Limb (tissue), 2 donors: ENCODE measurements at regions not wholly inside any gene's neighbourhood (a gene's known extent, or its start where the extent isn't known, plus 50 kb on each side); places are given as distances from the start of the nearest gene placed in this dataset.
A peak's percentile ranks its signal among the peaks of the same experiment; 100 is the strongest.

Experiments
- DNase-seq, 2 donors: peaks; one replicate each; pipeline ENCODE4 v3.0.0-alpha.2; 2016; ENCODE audit errors: extremely low spot score in 2 of 2

DNA sequence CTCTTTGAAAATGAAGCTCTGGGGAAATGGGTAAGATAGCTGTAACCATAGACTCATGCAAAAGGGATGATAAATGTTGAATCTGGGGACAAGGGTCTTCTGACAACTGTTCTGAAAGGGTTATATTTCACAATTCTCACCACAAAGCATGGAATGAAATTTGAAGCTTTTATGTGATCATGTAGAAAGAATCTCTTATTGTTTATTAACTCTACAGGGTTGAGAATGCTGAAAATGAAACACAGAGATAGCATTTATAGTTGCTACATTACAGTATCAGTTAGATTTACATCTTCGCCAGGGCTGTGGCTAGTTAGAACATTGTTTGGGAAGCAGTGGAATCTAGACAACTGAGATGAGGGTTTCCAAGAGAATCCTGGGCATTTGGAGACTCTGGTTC, 97.4 kb upstream of the LHCGR start:
- DNase-seq = no peak

DNA sequence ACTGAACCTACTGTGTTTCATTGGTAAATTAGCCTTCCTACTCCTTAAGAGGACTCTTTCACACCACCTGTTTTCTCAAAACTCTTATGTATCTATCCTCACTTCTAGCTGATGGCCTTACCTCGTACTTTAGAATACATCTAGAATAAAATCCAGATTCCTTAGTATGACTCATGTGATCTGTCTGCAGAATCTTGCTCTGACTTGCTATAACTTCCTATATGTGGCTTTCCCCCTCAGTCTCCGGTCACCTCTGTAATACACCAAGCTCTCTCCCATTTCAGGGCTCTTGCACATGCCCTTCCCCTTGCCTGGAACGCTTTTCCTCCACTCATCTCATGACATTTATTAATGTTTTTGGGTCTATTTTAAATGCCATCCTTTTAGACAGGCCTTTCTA, 95.6 kb upstream of the LHCGR start:
- DNase-seq = no peak

DNA sequence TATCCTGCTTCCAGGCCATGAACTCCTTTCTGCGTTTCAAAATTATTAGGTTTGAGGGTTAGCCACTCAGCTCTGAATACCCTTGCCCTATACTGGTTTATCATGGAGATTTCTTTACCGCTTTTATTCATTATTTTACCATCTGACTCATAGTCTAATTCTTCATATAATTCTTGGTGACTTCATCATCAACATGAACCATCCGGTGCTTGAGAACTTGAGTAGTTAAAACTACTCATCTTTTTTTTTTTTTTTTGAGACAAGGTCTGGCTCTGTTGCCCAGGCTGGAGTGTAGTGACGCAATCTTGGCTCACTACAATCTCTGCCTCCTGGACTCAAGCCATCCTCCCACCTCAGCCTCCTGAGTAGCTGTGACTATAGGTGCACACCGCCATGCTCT, 94.2 kb upstream of the LHCGR start:
- no peak for DNase-seq

- peak in 1 of 2 donors; percentile 7 for DNase-seq
Observed at GRCh38 chr2:48845684-48846083, 90.2 kb upstream of the LHCGR start.

- no peak for DNase-seq
Observed at GRCh38 chr2:48844417-48845155, 89.1 kb upstream of the LHCGR start.

GRCh38 chr2:48841126-48841525, 85.6 kb upstream of the LHCGR start:
- DNase-seq = no peak

- DNase-seq = no peak
Observed at GRCh38 chr2:48838029-48838428, 82.5 kb upstream of the LHCGR start.

- no peak for DNase-seq
Observed at GRCh38 chr2:48829569-48829968, 74.0 kb upstream of the LHCGR start.

GRCh38 chr2:48829036-48829435, 73.5 kb upstream of the LHCGR start:
- no peak for DNase-seq

- DNase-seq = no peak
Observed at GRCh38 chr2:48826986-48827385, 71.5 kb upstream of the LHCGR start.

- no peak for DNase-seq
Observed at GRCh38 chr2:48824116-48824515, 68.6 kb upstream of the LHCGR start.

GRCh38 chr2:48819206-48819735, 63.7 kb upstream of the LHCGR start:
- no peak for DNase-seq

- DNase-seq = no peak
Observed at GRCh38 chr2:48817355-48817754, 61.8 kb upstream of the LHCGR start.

GRCh38 chr2:48812416-48812815, 56.9 kb upstream of the LHCGR start:
- no peak for DNase-seq

- no peak for DNase-seq
Observed at GRCh38 chr2:48808311-48808710, 52.8 kb upstream of the LHCGR start.
